HG03521 (cell line): ENCODE measurements at regions not wholly inside any gene's neighbourhood (a gene's known extent, or its start where the extent isn't known, plus 50 kb on each side); places are given as distances from the start of the nearest gene placed in this dataset.
"Not testable (repeated sequence)": the region's sequence is repeated elsewhere in the genome, so short reads cannot be mapped to it uniquely, and the experiment has no call there.

Source experiments
- ATAC-seq: cut with Tn5 transposase; IDR thresholded peaks from one replicate; pipeline ENCODE4 v1.9.1; 2021; ENCODE audit warnings: mild to moderate bottlenecking, moderate library complexity; ENCODE audit not compliant: unreplicated experiment

DNA sequence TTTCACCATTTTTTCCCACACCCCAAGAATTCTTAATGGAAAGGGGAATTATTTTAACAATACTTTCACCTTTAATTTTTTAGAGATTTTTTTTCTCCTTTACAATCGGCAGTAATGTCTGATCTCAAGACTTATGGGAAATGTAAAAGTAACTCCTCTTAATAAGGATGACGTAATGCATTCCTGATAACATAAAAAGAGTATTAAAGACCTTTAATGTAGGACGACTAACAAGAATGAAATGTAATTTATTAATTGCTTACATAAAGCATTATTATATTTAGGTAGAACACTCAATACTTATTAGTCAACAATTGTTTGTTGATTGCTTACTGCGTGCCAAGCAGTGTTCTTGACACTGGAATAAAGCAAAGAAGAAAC is 416.8 kb upstream of the NAALADL2 start:
- ATAC-seq, result no peak

DNA sequence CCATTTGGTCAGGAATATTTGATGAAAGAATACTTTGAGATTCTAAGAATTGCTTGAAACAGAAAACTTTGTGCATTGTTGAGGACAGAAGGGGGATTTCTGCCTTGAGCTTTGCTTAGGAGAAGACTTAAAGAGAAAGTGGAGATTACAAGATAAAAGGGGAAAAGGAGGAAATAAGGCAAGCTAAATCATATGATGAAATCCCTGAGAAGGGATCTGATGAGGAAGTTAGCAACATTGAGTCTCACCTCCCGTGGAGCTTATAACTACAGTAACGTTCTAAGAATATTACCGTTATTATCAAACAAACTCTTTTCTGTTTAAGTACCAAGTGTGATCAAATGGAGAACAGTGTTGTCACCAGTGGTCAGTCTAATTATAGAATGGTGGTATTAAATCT is 414.7 kb upstream of the NAALADL2 start:
- no peak for ATAC-seq

DNA sequence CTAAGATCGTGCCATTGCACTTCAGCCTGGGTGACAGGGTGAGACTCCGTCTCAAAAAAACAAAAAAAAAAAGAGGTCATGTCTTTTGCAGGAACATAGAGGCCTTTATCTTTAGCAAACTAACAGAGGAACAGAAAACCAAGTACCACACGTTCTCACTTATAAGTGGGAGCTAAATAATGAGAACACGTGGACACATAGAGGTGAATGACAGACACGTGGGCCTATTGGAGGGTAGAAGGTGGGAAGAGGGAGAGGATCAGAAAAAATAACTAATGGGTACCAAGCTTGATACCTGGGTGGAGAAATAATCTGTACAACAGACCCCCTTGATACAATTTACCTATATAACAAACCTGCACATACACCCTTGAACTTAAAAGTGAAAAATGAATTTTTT is 401.4 kb upstream of the NAALADL2 start:
- no peak for ATAC-seq

DNA sequence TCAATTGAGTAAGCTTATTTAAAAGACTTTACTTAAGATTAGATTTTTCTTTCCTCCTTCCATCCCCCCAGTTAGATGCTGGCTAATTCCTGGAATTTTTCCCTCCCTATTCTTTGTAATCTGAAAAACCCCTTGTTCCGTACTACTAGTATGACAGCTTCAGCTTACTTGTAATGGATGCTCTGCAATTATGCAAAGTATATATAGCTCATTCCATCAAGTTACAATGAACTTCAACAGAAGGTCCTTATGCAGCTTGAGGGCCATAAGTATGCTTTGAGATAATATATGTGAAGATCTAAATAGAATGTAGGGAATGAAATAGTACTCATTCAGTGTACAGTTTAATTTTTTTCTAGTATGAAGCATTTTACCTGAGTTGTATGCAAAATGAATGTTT is 398.3 kb upstream of the NAALADL2 start:
- ATAC-seq, result no peak

DNA sequence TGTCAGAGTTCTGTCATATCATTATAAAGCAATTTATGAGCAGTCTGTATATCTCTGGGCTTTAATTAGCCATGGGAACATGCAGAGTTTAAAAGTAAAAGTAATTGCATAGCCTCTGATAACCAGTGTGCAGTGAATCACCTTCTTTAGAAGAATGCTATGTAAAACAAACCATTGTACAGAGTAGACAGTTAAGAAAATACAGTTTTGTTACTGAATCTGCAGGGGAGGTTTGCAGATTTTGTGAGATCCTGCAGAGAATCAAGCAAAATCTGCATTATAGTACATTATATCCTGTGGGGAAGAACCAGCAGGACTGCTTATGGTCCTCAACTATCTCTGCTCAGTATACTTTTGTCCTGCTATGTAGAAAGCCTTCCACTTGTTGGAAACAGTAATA is 396.2 kb upstream of the NAALADL2 start:
- no peak for ATAC-seq

DNA sequence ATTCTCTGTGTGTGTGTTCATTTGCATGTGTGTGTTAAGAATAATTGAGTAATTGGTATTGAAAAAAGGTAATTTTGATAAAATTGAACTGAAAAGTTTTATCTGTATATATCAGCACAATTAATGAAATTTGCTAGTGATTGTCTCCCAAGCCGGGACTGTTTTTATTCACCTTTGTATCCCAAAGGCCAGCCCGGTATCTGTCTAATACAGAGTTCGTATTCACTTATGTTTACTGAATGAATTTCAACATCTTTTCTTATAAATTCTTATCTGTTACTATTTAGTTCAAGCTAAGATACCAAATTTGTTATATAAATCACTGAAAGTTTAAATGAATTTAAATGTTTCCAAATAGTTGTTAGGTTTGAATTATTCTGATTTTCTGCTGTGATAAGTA is 394.0 kb upstream of the NAALADL2 start:
- ATAC-seq, result no peak

DNA sequence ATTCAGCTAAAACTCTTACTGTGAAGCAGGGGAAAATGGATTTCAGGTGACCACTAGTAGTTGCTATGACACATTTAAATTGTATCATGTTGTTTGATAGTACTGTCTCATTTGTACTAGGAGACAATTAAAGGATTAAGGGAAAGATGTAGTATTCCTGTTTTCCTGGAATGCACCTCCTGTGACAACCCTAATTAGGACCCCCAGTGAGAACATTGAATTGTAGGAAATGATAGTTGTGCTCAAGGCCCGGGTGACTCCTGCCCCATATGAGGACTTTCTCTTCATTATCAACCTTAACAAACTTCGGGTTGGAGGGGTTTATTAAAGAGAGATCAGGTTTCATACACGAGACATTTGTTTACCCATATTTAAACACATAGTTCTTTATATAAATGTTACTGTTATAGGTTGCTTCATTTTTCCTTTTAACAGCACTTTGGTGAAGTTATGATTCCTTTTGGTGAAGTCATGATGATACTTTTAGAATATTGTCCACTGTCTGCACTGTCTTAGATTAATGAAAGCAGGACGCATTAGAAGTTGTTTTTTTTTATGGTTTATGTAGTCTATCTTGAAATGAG is 392.6 kb upstream of the NAALADL2 start:
- ATAC-seq, result no peak

DNA sequence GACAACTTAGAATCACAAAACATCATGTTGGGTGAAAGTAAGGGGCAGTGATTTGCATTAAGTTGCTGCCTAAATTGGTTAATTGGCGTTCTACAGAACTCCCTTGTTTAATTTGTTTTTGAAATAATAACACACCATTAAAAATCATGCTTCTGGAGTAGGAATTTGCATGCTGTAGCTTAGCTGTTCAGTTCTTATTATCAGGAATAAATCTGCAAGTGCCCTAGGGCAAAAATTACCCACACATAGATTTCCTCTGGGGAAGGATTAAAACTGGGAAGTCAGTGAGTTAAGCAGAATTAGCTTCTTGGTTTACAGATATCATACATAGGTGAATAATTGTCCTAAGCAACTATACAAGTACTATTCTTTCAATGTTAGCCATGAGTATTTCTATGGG is 381.6 kb upstream of the NAALADL2 start:
- no peak for ATAC-seq

DNA sequence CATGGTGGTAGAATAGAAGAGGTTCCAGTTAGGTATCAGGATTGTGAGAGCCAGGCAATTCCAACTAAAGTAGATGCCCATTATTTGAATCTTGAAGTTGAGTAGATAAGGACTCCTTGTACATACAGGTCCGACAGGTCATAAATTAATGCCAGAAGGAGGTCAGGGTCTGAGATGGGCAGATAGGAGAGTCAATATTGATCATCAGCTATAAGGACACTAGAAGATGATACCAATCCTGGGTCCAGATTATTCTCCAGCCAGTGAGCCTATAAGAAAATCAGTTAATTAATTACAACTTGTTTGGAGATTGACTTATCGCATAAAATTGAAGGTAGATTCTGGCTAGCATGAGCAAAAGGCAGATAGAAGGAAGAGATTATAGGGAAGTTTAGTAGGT is 378.4 kb upstream of the NAALADL2 start:
- ATAC-seq, result no peak

DNA sequence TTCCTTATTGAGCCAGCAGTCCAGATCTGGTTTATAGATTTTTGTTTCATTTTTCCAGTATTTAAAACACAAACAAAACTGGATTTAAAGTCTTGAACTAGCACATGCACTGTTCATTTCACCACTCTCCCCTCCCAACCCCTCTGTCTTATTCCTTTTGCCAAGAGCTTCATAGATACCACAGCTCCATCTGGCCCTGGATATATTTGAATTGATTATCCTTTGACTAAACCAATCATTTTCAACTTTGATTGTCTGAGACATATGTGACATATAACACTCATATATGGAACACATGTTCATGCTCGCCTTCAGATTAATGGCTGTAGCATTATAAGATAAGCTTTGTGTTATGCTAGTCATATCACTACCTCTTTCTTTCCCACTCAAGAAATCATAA is 376.6 kb upstream of the NAALADL2 start:
- no peak for ATAC-seq

DNA sequence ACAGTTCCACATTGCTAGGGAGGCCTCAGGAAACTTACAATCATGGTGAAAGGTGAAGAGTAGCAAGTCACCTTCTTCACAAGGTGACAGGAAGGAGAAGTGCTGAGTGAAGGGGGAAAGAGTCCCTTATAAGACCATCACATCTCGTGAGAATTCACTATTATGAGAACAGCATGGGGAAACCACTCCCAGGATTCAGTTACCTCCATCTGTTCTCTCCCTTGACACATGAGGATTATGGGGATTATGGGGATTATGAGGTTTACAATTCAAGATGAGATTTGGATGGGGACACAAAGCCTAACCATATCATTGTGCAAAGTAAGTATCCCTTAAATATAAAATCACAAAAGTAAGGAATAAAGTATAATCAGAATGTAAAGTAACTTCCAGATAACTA is 375.9 kb upstream of the NAALADL2 start:
- ATAC-seq, result no peak

DNA sequence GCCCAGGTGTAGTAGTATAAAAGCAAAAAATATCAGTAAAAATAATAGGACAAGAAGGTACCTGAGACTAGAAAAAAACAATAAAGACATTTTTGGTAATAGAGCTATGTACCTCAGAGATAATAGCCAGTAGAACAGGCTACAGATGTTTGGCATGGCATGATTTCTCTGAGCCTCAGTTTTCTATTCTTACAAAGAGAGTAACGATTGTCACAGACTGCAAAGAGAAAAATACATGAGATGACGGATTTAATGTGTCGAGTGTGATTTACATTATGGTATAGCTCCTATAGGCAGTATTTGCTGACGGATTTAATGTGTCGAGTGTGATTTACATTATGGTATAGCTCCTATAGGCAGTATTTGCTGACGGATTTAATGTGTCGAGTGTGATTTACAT is 375.3 kb upstream of the NAALADL2 start:
- ATAC-seq, result not testable (repeated sequence)

DNA sequence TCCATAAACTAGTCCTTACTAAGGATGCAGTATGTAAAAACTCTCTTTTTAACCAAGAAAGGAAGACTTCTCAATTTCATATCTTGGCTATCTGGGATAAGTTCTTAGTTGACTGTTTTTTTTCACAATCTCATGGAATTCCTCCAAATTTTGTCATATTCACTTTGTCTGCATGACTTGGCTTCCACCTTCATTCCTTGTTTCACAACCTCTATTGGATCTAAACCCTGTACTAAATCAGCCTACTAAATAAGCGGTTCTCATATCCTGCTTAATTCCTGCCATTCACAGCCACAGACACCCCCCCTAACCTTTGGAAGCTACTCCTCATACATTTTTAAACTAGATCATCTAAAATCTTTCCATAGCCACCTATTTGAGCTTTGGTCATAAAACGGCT is 370.6 kb upstream of the NAALADL2 start:
- no peak for ATAC-seq

DNA sequence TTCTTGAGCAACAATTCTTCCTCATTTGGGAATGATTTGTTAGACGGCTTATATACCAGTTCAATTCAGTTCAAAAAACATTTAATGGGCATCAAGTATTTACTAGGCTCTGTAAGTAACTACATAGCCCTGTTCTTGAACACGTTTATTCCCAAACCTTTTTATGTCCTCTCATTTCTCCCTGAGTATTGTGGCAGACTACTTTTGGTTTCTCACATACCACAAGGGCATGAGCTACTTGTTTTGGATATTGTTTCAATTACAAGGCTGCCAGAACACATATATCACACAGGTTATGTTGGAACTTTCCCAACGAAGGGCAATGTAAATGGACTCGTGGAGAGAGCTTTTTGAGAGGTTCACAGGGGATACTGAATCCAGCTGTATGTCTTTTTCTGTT is 363.8 kb upstream of the NAALADL2 start:
- no peak for ATAC-seq

DNA sequence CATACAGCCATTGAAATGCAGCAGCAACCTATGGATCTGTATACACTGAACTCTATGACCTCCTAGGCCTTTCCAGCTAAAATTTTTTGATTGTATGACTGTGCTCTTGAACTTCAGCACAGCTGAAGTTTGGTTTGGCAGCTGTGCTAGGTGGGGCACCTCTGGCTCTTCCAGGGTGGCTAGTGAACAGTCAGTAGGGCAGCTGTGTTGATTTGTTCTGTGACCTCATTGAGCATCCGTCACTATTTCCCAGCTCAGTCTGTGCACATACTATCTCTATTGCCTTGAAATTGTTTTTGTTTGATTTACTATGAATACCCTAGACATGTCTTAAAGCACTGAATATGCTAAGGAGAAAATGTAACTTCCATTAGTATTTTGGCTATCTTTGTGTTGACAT is 363.2 kb upstream of the NAALADL2 start:
- no peak for ATAC-seq

DNA sequence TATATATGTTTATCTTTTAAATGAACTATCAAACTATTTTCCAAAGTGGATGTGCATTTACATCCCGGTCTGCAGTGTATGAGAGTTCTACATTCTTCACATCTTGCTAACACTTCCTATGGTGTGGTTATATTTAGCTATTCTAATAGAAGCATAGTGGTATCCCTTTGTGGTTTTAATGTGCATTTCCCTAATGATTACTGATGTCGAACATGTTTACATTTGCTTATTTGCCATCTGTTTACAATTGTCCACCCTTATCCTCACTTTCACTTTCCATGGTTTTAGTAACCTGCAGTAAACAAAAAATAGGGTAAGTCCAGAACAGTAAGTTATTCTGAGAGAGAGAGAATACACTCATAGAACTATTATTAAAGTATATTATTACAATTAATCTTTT is 360.5 kb upstream of the NAALADL2 start:
- ATAC-seq, result no peak

DNA sequence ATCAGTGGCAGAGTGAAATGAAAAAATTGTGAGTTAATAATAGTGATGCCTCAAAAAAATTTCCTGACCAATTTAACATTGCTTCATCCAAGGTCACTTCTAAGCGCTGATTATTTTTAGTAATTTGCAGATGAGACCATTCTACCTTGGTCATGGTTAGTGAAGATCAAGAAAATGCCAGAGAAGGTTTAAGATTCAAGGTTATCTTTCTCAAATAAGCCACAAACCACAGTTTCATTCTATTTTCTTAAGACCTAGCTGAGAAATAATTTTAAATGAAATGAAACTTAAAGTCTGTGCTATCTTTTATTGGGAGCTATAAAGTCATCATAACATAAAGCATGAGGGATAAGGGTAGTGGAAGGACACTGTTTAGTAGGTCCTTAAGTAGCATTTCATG is 353.9 kb upstream of the NAALADL2 start:
- ATAC-seq, result no peak

DNA sequence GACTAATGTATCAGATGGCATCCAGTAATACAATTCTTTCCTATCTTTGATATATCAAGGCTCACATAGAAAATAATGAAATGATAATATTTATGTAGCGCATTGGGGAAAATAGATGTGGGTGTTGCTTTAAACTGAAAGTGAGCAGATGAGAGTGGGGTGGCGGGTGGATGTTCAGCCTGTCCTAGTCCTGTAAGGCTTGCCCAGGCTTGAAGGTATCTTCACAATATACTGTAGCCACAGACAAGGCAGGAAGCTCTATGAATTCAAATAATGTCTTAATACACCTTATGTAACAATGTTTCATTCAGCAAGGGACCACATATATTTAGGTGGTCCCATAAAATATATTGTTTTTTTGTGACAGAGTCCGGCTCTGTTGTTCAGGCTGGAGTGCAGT is 334.9 kb upstream of the NAALADL2 start:
- no peak for ATAC-seq

DNA sequence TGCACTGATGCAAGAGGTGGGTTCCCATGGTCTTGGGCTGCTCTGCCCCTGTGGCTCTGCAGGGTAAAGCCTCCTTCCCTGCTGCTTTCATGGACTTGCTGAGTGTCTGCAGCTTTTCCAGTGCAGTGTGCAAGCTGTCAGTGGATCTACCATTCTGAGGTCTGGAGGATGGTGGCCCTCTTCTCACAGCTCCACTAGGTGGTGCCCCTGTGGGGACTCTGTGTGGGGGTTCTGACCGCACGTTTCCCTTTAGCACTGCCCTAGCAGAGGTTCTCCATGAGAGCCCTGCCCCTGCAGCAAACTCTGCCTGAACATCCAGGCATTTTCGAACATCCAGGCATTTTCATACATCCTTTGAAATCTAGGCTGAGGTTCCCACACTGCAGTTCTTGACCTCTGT is 329.8 kb upstream of the NAALADL2 start:
- no peak for ATAC-seq

DNA sequence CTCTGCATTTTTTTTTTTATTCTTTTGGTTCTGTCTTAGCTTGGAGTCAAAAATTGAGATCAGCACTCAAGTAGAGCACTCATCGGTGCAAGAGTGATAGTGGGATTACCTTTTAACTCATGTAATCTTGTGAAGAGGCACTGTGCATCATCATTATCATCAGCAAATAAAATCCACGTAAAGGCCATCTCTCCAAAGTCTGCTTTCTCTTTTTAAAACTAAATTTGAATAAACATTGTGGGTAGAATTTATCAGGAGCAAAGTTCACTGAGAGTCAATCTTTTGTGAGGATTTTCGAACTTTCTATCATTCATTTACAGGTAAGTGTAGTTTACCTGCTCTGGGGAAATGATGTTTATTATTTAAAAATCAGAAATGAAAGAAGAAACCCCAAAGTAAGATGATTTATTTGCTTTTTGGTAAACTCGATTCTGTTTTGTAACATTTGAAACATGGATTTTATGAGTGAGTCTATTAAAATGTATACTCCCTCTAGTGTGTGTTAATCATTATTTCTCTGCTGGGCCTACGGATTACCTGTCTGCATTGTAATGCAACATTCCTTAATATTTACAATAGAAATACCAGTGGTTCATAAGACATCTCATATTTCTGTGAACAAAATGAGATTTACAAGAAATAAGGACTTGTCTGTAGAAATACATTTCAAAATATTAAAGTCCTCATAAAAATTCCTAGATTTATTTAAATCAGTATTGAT is 327.7 kb upstream of the NAALADL2 start:
- no peak for ATAC-seq

DNA sequence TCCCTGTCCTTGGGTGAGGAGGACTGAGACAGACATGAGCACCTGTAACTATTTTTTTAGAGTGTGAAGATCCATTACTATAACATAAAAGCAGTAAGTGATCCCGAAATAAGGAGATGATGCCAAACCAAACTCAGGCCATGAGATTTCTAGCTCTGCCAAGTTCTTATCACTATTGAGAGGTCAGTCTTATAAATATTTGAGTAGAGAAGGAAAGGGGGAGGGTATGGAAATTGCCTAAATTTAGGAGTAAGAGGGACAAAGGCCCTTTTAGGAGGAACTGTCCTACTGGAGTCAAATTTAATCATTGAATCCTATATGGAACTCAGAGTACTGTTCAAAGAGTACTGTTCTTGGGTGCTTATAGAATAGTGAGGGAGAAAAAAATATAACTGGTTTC is 326.9 kb upstream of the NAALADL2 start:
- no peak for ATAC-seq

DNA sequence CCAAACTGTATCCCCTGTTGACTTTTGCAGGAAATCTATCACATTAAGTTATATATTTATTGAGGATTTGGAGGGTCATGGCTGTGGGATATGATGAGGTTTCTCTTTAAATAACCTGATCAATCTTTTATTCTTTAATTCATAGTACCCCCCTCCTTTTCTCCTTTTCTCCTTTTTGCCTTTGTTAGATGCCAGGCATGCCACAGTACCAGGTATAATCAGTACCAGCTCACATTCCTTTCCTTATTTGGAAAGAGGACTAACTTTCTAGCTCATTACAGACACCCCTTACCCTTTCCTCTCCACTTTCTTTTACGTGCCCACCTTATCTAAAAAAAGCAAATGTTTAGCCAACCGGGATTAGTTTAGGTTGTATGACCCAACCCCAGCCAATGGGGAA is 326.4 kb upstream of the NAALADL2 start:
- no peak for ATAC-seq

DNA sequence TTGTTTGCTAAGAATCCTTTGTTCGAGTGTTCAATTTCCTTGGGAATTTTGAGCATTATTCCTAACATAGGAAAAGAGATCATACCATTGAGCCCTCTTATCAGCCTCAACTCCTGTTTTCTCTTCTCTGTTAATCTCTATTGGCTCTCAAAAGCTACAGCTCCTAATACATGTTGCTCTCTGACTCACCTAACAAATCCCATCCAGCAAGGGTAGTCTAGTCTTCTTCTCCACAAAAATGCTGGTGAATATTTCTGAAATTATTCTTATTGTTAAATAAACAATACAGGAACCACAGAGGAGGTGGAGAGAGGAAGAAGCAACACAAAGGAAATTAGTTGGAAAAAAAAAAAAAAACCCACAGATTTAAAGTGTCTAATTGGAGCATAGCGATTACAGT is 325.8 kb upstream of the NAALADL2 start:
- no peak for ATAC-seq
